HCT116 (cell line): ENCODE measurements at regions not wholly inside any gene's neighbourhood (a gene's known extent, or its start where the extent isn't known, plus 50 kb on each side); places are given as distances from the start of the nearest gene placed in this dataset.

Experiments
- ATAC-seq: fragments of 200-7000 bp; cut with Tn5 transposase; 2 replicates; pipeline ENCODE4 v1.9.1; 2020; ENCODE audit warnings: mild to moderate bottlenecking, moderate library complexity
- BruUV-seq: library from RNA; stranded (reverse); fragments of 400-500 nt; replicated peaks from 2 replicates; lab custom pipeline; 2021; lab: Mats Ljungman, UMichigan
- CTCF ChIA-PET: fragments of 300-600 bp; sonication (Branson Sonifier 250); formaldehyde crosslinking; loops from one replicate; lab custom pipeline; 2021; ENCODE audit warnings: antibody characterized with exemption; lab: Charles Lee
- POLR2A ChIA-PET: fragments of 300-600, 350-600 bp; sonication (Branson Sonifier 250); formaldehyde crosslinking; loops from one replicate; lab custom pipeline; 2021; ENCODE audit warnings: antibody characterized with exemption; lab: Charles Lee
- RAD21 ChIA-PET, 2 experiments: fragments of 300-600 bp; sonication (Branson Sonifier 250); formaldehyde crosslinking; loops; one replicate each; lab custom pipeline; 2023; ENCODE audit warnings: low total read pairs in 2 of 2; ENCODE audit not compliant: uncharacterized antibody in 2 of 2, unreplicated experiment in 2 of 2, low non-redundant PET in 1 of 2; lab: Charles Lee
- DNase-seq: peaks from one replicate; pipeline ENCODE4 v3.0.0-alpha.2; 2010; ENCODE audit warnings: low read depth, low spot score
- H2AFZ ChIP-seq: fragments of 200-600 bp; shearing (Covaris generic), sonication (generic); 2 replicates; pipeline ENCODE4 v1.6.1; 2017; ENCODE audit warnings: low read depth, mixed run types, mixed read lengths, antibody characterized with exemption, low read length; ENCODE audit not compliant: poor library complexity, severe bottlenecking
- H3K27ac ChIP-seq: 2 replicates; pipeline ENCODE4 v1.5.1; 2012; ENCODE audit warnings: low read depth, low read length
- H3K27me3 ChIP-seq: fragments of 200-600 bp; sonication (generic); 2 replicates; pipeline ENCODE4 v1.6.1; 2016; ENCODE audit warnings: mixed run types, low read length, mixed read lengths; ENCODE audit not compliant: insufficient read depth
- H3K36me3 ChIP-seq, 2 experiments: fragments of 200-500 bp in 1 of 2; fragments of 200-600 bp in 1 of 2; sonication (Bioruptor generic) in 1 of 2; sonication (generic) in 1 of 2; 2 replicates each; pipeline versions ENCODE4 v1.5.1 to v1.6.1; 2014 to 2016; ENCODE audit warnings: low read length in 2 of 2, inconsistent platforms in 1 of 2, mixed read lengths in 1 of 2, mixed run types in 1 of 2; ENCODE audit not compliant: insufficient read depth in 2 of 2, control insufficient read depth in 1 of 2
- H3K4me1 ChIP-seq, 2 experiments: fragments of 200-600 bp in 1 of 2; sonication (generic) in 1 of 2; 2 replicates each; pipeline versions ENCODE4 v1.5.1 to v1.6.1; 2012 to 2017; ENCODE audit warnings: low read length in 2 of 2, inconsistent platforms in 1 of 2, mild to moderate bottlenecking in 1 of 2, mixed read lengths in 1 of 2, mixed run types in 1 of 2, moderate library complexity in 1 of 2; ENCODE audit not compliant: insufficient read depth in 2 of 2, control insufficient read depth in 1 of 2
- H3K4me2 ChIP-seq: fragments of 200-600 bp; sonication (generic); 2 replicates; pipeline ENCODE4 v1.6.1; 2017; ENCODE audit warnings: mixed run types, low read length, mixed read lengths
- H3K4me3 ChIP-seq, 2 experiments: fragments of 200-600 bp in 1 of 2; sonication (generic) in 1 of 2; replicated peaks in 1 of 2; 2 replicates each; pipeline ENCODE4 v1.5.1; 2011 to 2016; ENCODE audit warnings: low read length in 2 of 2, control low read depth in 1 of 2, low read depth in 1 of 2, mild to moderate bottlenecking in 1 of 2, mixed read lengths in 1 of 2, mixed run types in 1 of 2
- H3K79me2 ChIP-seq: fragments of 200-600 bp; sonication (generic); 2 replicates; pipeline ENCODE4 v1.6.1; 2017; ENCODE audit warnings: mild to moderate bottlenecking, mixed run types, low read length, moderate library complexity, mixed read lengths; ENCODE audit not compliant: insufficient read depth
- H3K9ac ChIP-seq: fragments of 200-600 bp; sonication (generic); 2 replicates; pipeline ENCODE4 v1.6.1; 2016; ENCODE audit warnings: low read length, mixed read lengths
- H3K9me2 ChIP-seq: fragments of 200-600 bp; sonication (generic), shearing (Covaris generic); 2 replicates; pipeline ENCODE4 v1.6.1; 2017; ENCODE audit warnings: mixed run types, mild to moderate bottlenecking, moderate library complexity; ENCODE audit not compliant: insufficient read depth
- H3K9me3 ChIP-seq, 2 experiments: fragments of 200-500 bp in 1 of 2; fragments of 200-600 bp in 1 of 2; sonication (Bioruptor generic) in 1 of 2; sonication (generic) in 1 of 2; 2 replicates each; pipeline ENCODE4 v1.6.1; 2014 to 2017; ENCODE audit warnings: low read length in 2 of 2, mixed read lengths in 2 of 2, inconsistent platforms in 1 of 2, low read depth in 1 of 2, mild to moderate bottlenecking in 1 of 2, mixed run types in 1 of 2, moderate library complexity in 1 of 2; ENCODE audit not compliant: control insufficient read depth in 1 of 2, insufficient read depth in 1 of 2
- H4K20me1 ChIP-seq: fragments of 200-600 bp; sonication (generic), shearing (Covaris generic); 2 replicates; pipeline ENCODE4 v1.6.1; 2017; ENCODE audit warnings: mixed run types, mild to moderate bottlenecking, moderate library complexity; ENCODE audit not compliant: insufficient read depth
- CEBPB ChIP-seq: IDR thresholded peaks from 2 replicates; pipeline ENCODE4 v1.6.1; 2012; ENCODE audit warnings: low read depth
- ELF1 ChIP-seq: IDR thresholded peaks from 2 replicates; pipeline ENCODE4 v1.6.1; 2012; ENCODE audit warnings: low read depth, borderline replicate concordance
- EZH2 ChIP-seq: fragments of 200-600 bp; sonication (generic); IDR thresholded peaks from 2 replicates; pipeline ENCODE4 v1.6.1; 2017; ENCODE audit warnings: antibody characterized with exemption, mixed run types
- EZH2phosphoT487 ChIP-seq: fragments of 200-600 bp; IDR thresholded peaks from 2 replicates; pipeline ENCODE4 v1.6.1; 2018; ENCODE audit warnings: antibody characterized with exemption, borderline replicate concordance
- FOSL1 ChIP-seq: IDR thresholded peaks from 2 replicates; pipeline ENCODE4 v1.6.1; 2012; ENCODE audit warnings: low read depth
- JUND ChIP-seq: IDR thresholded peaks from 2 replicates; pipeline ENCODE4 v1.6.1; 2012
- POLR2AphosphoS5 ChIP-seq: IDR thresholded peaks from 2 replicates; pipeline ENCODE4 v1.6.1; 2011; ENCODE audit warnings: mild to moderate bottlenecking, low read depth, low read length, moderate library complexity
- RAD21 ChIP-seq: IDR thresholded peaks from 2 replicates; pipeline ENCODE4 v1.6.1; 2012; ENCODE audit warnings: low read depth, mild to moderate bottlenecking
- SIN3A ChIP-seq: IDR thresholded peaks from 2 replicates; pipeline ENCODE4 v1.6.1; 2012; ENCODE audit warnings: low read depth
- SP1 ChIP-seq: IDR thresholded peaks from 2 replicates; pipeline ENCODE4 v1.6.1; 2012; ENCODE audit warnings: low read depth
- ZFX ChIP-seq: fragments of 450-650 bp; IDR thresholded peaks from 2 replicates; pipeline ENCODE4 v1.6.1; 2017
- ZNF274 ChIP-seq: fragments of 200-500 bp; sonication (Bioruptor generic); IDR thresholded peaks from 2 replicates; pipeline ENCODE4 v1.6.1; 2014; ENCODE audit warnings: mild to moderate bottlenecking, low read depth, low read length, inconsistent platforms
- intact Hi-C: fragments of 100-400 bp; cut with micrococcal nuclease; formaldehyde crosslinking; loops from 2 replicates; pipeline ENCODE4 v1.10.0; 2022
- TF ChIP-seq, protein P1 (sequence below): IDR thresholded peaks from 2 replicates; pipeline ENCODE4 v1.6.1; 2012; ENCODE audit warnings: low read depth
- TF ChIP-seq, protein P2 (sequence below): IDR thresholded peaks from 2 replicates; pipeline ENCODE4 v1.6.1; 2012
- TF ChIP-seq, protein P3 (sequence below): IDR thresholded peaks from 2 replicates; pipeline ENCODE4 v1.6.1; 2012
- TF ChIP-seq, protein P4 (sequence below), 3 experiments: fragments of 200-600 bp in 1 of 3; sonication (generic) in 1 of 3; IDR thresholded peaks in 2 of 3; conservative IDR thresholded peaks in 1 of 3; 2 replicates each; pipeline ENCODE4 v1.5.1; 2012 to 2017; ENCODE audit warnings: low read depth in 2 of 3, low read length in 2 of 3, antibody characterized with exemption in 1 of 3, borderline replicate concordance in 1 of 3, control low read depth in 1 of 3, mild to moderate bottlenecking in 1 of 3, mixed read lengths in 1 of 3, mixed run types in 1 of 3, moderate library complexity in 1 of 3; ENCODE audit not compliant: insufficient read depth in 1 of 3
- TF ChIP-seq, protein P5 (sequence below): IDR thresholded peaks from 2 replicates; pipeline ENCODE4 v1.6.1; 2011; ENCODE audit warnings: mild to moderate bottlenecking, low read length, moderate library complexity; ENCODE audit not compliant: insufficient replicate concordance; ENCODE audit errors: extremely low read depth

DNA sequence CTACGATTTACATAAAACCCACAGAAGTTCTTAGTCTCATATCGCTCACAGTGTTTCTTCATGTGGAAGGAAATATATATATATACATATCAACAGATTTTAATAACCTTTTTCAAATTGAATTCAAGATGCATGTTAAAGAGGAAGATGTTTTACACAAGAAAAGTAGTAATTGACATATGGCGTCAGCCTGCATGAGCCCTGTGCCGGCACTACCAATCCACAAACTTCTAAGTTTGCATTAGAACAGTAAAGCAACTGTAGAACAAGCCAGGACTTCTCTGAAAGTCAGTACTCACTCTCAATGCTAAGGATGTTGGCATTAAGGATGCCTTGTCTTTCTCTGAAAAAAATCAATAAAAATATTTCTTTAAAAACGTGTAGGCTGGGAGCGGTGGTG lies 441.3 kb upstream of the SMIM31 start:
- no peak for TF ChIP-seq ZFX
- TF ChIP-seq ZNF274: no peak
- TF ChIP-seq RAD21: no peak
- TF ChIP-seq FOSL1: no peak
- TF ChIP-seq, protein P1, sequence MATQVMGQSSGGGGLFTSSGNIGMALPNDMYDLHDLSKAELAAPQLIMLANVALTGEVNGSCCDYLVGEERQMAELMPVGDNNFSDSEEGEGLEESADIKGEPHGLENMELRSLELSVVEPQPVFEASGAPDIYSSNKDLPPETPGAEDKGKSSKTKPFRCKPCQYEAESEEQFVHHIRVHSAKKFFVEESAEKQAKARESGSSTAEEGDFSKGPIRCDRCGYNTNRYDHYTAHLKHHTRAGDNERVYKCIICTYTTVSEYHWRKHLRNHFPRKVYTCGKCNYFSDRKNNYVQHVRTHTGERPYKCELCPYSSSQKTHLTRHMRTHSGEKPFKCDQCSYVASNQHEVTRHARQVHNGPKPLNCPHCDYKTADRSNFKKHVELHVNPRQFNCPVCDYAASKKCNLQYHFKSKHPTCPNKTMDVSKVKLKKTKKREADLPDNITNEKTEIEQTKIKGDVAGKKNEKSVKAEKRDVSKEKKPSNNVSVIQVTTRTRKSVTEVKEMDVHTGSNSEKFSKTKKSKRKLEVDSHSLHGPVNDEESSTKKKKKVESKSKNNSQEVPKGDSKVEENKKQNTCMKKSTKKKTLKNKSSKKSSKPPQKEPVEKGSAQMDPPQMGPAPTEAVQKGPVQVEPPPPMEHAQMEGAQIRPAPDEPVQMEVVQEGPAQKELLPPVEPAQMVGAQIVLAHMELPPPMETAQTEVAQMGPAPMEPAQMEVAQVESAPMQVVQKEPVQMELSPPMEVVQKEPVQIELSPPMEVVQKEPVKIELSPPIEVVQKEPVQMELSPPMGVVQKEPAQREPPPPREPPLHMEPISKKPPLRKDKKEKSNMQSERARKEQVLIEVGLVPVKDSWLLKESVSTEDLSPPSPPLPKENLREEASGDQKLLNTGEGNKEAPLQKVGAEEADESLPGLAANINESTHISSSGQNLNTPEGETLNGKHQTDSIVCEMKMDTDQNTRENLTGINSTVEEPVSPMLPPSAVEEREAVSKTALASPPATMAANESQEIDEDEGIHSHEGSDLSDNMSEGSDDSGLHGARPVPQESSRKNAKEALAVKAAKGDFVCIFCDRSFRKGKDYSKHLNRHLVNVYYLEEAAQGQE: no peak
- no peak for TF ChIP-seq ELF1
- TF ChIP-seq, protein P2, sequence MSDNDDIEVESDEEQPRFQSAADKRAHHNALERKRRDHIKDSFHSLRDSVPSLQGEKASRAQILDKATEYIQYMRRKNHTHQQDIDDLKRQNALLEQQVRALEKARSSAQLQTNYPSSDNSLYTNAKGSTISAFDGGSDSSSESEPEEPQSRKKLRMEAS: no peak
- TF ChIP-seq, protein P3, sequence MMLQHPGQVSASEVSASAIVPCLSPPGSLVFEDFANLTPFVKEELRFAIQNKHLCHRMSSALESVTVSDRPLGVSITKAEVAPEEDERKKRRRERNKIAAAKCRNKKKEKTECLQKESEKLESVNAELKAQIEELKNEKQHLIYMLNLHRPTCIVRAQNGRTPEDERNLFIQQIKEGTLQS: no peak
- TF ChIP-seq EZH2phosphoT487: no peak
- no peak for TF ChIP-seq EZH2
- no peak for TF ChIP-seq POLR2AphosphoS5
- no peak for TF ChIP-seq JUND
- no peak for TF ChIP-seq CEBPB
- TF ChIP-seq, protein P4, sequence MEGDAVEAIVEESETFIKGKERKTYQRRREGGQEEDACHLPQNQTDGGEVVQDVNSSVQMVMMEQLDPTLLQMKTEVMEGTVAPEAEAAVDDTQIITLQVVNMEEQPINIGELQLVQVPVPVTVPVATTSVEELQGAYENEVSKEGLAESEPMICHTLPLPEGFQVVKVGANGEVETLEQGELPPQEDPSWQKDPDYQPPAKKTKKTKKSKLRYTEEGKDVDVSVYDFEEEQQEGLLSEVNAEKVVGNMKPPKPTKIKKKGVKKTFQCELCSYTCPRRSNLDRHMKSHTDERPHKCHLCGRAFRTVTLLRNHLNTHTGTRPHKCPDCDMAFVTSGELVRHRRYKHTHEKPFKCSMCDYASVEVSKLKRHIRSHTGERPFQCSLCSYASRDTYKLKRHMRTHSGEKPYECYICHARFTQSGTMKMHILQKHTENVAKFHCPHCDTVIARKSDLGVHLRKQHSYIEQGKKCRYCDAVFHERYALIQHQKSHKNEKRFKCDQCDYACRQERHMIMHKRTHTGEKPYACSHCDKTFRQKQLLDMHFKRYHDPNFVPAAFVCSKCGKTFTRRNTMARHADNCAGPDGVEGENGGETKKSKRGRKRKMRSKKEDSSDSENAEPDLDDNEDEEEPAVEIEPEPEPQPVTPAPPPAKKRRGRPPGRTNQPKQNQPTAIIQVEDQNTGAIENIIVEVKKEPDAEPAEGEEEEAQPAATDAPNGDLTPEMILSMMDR (IDR thresholded peaks at IDR 0.05 in 2 of 3, conservative IDR thresholded peaks at IDR 0.05 in 1 of 3; ENCODE audit: borderline replicate concordance in 1 of 3, insufficient read depth in 1 of 3, low read depth in 2 of 3, low read length in 2 of 3): no peak
- TF ChIP-seq SP1: no peak
- TF ChIP-seq SIN3A: no peak
- TF ChIP-seq, protein P5, sequence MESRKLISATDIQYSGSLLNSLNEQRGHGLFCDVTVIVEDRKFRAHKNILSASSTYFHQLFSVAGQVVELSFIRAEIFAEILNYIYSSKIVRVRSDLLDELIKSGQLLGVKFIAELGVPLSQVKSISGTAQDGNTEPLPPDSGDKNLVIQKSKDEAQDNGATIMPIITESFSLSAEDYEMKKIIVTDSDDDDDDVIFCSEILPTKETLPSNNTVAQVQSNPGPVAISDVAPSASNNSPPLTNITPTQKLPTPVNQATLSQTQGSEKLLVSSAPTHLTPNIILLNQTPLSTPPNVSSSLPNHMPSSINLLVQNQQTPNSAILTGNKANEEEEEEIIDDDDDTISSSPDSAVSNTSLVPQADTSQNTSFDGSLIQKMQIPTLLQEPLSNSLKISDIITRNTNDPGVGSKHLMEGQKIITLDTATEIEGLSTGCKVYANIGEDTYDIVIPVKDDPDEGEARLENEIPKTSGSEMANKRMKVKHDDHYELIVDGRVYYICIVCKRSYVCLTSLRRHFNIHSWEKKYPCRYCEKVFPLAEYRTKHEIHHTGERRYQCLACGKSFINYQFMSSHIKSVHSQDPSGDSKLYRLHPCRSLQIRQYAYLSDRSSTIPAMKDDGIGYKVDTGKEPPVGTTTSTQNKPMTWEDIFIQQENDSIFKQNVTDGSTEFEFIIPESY: no peak
- no peak for ATAC-seq

More for the DNA sequence above, 441.3 kb upstream of the SMIM31 start:
- no peak overlapping the region for H3K27ac ChIP-seq
- POLR2A ChIA-PET: no interaction called here
- H3K4me1 ChIP-seq: no peaks in the 10 kb centered on the region
- no peaks in the 10 kb centered on the region for H3K36me3 ChIP-seq
- RAD21 ChIA-PET: no interaction called here
- no peak for DNase-seq
- BruUV-seq: no TSS peak
- CTCF ChIA-PET: no interaction called here
- H3K4me2 ChIP-seq: no peak overlapping the region
- no peaks in the 10 kb centered on the region for H3K79me2 ChIP-seq
- no peaks in the 10 kb centered on the region for H3K9me3 ChIP-seq
- no peaks in the 10 kb centered on the region for H3K27me3 ChIP-seq
- H3K4me3 ChIP-seq: no peak overlapping the region
- no peak overlapping the region for H2AFZ ChIP-seq
- H3K9ac ChIP-seq: no peak overlapping the region
- H3K9me2 ChIP-seq: no peaks in the 10 kb centered on the region
- intact Hi-C loops: no loop called here
- H4K20me1 ChIP-seq: no peaks in the 10 kb centered on the region
